ENCODE measurements at regions not wholly inside any gene's neighbourhood (a gene's known extent, or its start where the extent isn't known, plus 50 kb on each side); places are given as distances from the start of the nearest gene placed in this dataset.
"Not testable (repeated sequence)": the region's sequence is repeated elsewhere in the genome, so short reads cannot be mapped to it uniquely, and the experiment has no call there.

DNA sequence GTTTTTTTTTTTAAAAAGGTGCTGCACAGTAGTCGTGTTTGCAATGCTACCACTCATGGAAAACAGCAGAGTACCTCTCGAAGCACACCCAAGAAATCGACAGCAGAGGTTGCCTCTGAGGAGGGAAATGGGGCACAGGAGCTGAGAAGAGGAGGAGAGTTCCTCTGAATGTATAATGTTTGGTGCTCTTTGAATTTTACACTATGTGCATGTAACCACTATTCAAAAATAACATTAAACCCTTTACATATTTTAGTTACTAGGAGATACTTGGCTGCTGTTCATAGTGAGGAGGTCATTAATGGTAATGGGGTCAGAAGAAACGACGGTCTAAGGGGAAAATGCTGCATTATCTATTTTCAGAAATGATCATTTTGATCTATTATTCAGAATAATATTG, 129.4 kb upstream of the CLEC14A start:
- DNase-seq (ENCODE audit: low spot score in 2 of 2) (no peak), FAIRE-seq (no peak)

DNA sequence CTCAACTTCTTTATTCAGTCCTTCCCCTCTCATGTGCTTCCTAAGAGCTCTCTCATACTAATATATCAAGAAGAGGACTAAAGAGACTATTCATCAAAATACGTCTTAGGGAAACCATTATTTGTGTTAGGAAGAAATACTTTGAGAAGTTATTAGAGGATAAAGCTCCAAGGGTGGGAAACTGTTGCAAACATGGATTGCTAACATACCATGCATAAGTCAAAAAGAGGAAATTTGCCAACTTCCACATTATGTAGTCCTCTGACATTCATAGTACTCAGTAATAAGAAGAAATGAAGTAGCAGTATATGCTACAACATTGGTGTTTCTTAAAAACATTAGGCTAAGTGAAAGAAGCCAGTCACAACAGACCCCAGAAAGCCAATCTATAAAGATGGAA, 128.8 kb upstream of the CLEC14A start:
- DNase-seq (ENCODE audit: low spot score in 2 of 2): no peak

DNA sequence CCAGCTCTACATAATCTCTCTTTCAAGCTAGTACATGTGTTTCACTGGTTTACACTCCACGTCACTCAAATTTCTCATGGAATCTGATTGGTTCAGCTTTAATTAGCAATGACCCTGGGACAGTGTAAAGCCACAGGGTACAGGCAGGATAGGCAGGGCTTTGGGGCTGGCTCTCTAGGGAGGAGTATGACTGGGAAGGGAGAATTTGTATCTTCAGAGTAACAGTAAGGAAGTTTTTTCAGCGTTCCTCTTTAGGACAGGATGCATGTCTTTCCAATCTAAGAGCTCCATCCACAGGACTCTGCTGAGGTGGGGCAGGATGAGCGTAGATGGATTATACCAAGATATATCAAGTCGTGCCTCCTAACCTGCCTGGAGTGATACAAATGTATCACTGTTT, 112.0 kb upstream of the CLEC14A start:
- FAIRE-seq: no peak
- DNase-seq (ENCODE audit: low spot score in 2 of 2): no peak

More for the DNA sequence above, 128.8 kb upstream of the CLEC14A start:
- FAIRE-seq: no peak

DNA sequence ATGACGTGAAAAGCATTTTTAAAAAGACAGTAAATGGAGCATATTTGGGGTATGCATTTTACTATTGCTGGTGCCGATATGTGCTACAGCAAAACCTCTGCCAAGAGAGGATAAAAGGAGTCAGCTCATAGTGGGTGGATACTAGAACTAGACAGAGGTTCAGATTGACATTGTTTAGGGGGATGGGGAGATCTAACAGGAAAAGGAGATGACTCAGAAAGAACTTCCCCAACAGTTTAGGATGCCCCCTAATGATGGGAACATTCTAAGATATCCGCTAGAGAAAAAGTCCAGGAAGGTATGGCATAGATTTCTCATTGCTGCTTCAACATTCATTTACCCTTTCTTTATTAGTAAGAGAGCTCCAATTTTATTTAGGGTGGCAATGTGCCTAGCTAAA, 110.5 kb upstream of the CLEC14A start:
- DNase-seq (ENCODE audit: low spot score in 2 of 2): no peak
- no peak for FAIRE-seq

DNA sequence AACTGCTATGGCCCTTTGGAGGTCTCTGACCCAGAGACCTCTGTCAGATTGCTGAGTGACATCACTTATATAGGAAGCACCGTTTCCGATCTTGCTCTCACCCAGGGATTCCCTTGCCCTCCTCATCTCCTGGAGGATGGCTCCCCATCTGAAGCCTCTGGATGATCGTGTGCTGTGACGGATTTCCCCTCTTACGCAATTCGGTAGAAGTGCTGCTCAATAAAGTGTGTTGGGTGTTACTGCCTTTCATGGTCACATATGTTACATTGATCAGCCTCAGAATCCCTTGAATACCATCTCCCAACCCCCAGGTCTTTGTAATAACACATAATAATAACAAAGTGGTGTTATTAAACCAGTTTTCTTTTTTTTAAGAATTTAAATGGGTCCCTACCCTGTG, 107.3 kb upstream of the CLEC14A start:
- FAIRE-seq (no peak), DNase-seq (ENCODE audit: low spot score in 2 of 2) (no peak)

DNA sequence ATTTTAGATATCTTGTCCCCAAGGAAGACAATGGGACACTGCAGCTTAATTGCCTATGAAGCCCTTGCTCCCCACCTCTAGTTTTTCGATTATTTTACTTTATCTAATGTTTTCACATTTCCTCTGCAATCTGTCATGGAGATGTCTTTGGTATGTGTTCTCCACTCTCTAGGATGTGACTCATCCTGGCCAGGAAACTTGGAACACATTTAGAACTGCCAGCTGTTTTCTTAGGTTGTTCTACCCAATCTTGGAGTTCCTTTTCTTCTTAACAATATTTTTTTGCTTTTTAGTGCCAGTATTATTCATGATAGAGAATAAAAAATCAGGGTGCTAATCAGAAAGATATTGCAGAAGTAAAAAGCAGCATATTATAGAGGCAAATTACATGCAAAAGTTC, 101.7 kb upstream of the CLEC14A start:
- DNase-seq (ENCODE audit: low spot score in 2 of 2): peak in 1 of 2 donors; percentile 18
- no peak for FAIRE-seq

DNA sequence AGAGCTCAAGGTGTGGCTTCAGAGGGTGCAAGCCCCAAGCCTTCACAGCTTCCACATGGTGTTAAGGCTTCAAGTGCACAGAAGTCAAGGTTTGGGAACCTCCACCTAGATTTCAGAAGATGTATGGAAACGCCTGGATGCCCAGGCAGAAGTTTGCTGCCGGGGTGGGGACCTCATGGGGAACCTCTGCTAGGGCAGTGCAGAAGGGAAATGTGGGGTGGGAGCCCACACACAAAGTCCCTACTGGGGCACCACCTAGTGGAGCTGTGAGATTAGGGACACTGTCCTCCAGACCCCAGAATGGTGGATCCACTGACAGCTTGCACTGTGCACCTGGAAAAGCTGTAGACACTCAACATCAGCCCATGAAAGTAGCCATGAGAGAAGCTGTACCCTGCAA, 99.6 kb upstream of the CLEC14A start:
- not testable (repeated sequence) for FAIRE-seq; DNase-seq (ENCODE audit: low spot score in 2 of 2)

DNA sequence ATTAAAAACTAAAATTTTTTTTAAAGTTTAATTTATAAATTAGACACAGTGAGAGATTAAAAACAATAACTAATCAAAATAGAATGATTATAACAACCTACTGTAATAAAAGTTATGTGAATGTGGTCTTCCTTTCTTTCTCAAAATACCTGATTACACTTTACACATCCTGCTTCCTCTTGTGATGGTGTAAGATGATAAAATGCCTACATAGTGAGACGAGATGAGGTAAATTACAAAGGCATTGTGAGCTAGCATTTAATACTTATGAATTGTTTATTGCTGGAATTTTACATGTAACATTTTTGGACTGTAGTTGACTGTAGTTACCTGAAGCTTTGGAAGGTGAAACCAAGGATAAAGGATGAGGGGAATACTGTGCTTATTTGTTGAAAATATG, 94.2 kb upstream of the CLEC14A start:
- no peak for DNase-seq (ENCODE audit: low spot score in 2 of 2)
- peak; percentile 47 for FAIRE-seq

DNA sequence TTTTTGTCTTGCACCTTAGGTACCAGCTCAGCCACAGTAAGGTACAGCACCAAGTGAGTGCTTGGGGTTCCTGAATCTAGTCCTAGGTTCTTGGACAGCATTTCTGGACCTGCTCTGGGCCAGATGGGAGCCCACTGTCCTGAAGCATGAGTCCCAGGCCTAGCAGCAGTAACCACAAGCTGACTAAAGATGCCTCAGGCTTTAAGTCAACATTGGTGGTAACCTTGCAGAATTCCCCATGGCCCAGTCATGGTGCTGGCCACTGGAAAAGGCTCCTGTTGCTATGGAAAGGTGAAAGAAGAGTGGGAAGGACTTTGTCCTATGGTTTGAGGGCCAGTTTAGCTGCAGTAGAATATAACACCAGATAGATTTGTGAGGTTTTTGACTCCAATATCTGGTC, 86.9 kb upstream of the CLEC14A start:
- no peak for FAIRE-seq
- no peak for DNase-seq (ENCODE audit: low spot score in 2 of 2)

DNA sequence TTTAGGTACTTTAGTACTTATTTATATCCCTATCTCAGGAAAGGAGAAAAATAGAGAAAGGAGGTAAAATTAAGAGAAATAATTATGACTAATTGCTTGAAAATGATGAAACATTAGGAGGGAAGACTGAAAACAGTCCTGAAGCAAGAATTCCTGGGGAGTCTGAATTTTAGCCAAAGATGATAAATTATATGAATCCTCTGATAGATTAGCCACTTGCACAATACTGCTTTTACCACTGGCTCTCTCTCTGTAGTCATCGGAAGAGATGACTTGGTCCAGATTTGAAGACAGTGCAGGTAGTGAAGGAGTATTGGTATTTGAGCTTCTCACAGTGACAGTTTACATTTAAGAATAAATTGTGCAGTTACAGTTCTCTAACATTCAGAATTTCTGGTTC, 83.8 kb upstream of the CLEC14A start:
- FAIRE-seq (no peak), DNase-seq (ENCODE audit: low spot score in 2 of 2) (no peak)

DNA sequence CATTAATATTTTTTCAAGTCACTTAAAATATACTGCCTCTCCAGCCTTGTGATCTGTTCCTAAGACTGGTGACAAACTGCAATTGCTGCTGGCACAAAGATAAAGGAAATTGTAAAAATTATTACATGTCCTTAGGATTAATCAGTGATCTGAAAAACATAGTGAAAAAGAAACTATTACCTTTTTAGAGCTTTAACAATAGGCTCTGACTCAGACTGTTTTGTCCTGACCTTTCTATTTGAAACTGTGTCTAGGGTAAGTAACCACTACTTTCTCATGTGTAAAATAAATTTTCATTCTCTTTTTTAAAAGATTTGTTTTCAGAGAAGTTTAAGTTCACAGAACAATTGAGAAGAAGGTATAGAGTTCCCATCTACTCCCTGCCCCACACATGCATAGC, 80.4 kb upstream of the CLEC14A start:
- DNase-seq (ENCODE audit: low spot score in 2 of 2) (no peak), FAIRE-seq (no peak)

DNA sequence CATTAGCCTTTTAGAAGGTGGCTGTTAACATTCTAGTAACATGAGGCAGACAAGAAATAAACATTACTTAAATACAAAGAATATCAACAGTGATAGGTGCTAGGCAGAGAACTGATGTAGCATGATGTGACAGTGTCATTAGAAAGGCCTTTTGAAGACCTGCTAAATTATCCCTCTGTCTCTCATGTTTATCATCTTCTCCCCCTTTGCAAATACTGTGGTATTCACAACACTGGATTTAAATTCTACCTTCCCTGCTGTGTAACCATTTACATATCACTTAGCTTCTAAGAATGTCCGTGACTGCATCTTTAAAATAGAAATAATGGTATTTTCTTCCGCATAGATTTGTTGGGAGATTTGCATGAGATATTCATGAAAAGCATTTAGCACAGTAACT, 74.4 kb upstream of the CLEC14A start:
- DNase-seq (ENCODE audit: low spot score in 2 of 2): no peak
- no peak for FAIRE-seq

DNA sequence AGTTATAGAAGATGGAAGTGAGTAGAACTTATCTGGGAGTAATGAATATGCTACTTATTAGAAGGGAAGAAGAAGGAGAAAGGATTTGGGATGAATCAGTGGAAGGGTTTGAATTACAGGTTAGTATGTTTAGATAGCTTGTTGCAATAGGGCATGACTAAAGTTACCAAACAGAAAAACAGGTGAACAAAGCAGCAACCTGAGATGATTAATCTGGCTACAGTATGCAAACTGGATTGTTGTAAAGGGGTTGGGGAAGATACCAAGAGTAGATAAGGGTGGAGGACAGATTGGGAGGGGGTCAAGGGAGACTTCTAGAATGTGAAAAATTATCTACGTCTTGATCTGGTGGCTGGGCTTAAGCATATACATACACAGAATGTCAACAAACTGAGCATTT, 73.4 kb upstream of the CLEC14A start:
- DNase-seq (ENCODE audit: low spot score in 2 of 2) (no peak), FAIRE-seq (no peak)

DNA sequence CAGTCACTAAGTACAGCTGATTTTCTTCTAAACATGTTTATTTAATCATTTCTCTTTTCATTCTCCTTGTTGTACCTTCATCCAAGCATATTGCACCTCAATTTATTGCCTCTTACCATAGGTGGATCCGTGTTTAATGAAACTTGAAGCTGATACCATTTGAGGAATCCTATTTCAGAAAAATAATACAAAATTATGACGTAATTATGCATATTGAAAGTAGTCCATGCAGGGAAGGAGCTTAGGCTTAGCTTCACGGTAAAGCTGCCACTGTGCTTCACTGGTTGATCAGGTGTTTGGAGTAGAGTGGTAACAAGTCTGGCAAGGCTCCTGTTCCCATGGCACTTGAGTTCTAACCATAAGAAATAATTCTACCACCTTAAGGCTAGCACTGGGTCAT, 61.0 kb upstream of the CLEC14A start:
- FAIRE-seq: no peak
- DNase-seq (ENCODE audit: low spot score in 2 of 2): no peak

DNA sequence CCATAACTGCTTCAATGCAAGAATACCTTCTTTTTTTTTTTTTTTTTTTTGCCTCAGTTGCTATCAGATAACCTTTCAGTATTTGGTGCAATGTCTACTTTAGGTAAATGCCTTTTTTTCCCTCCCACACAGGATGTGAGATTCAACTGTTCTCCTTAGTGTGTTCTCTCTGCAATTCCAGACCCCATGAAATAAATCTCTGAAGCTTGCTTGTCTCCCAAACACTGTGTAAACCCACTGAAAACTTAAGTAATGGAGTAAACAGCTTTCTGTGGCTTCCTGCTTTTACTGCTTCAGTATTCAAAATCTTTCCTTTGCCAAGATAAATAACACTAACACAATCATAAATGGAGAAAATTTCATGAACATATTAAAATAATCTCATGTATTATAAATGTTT, 55.8 kb upstream of the CLEC14A start:
- DNase-seq (ENCODE audit: low spot score in 2 of 2) (no peak), FAIRE-seq (no peak)

DNA sequence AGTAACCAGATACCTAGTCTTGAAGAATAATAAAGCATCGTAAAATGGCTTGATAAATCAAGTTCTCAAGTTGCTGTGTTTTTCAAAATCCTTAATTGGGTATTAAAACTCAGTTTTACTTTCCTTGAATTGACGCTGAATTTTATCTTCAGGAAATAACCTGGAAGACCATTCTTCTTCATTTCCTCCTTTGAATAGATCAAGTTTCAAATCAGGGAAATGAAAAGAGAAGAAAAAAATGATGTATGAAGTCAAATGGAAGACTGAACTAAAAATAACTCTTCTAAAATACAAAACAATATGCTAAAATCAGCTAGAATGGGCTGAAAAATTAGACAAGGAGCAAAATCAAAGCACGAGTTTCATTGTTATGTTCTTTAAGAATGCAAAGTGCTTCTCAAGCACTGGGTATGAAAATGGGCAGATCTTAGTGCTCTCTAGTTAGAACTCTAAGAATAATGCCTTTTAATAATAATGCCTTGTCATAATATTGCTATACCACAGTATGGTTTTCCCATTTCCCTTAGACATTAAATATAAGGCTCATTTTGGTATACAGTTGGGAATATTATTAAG, 54.6 kb upstream of the CLEC14A start:
- no peak for FAIRE-seq
- DNase-seq (ENCODE audit: low spot score in 2 of 2): no peak

DNA sequence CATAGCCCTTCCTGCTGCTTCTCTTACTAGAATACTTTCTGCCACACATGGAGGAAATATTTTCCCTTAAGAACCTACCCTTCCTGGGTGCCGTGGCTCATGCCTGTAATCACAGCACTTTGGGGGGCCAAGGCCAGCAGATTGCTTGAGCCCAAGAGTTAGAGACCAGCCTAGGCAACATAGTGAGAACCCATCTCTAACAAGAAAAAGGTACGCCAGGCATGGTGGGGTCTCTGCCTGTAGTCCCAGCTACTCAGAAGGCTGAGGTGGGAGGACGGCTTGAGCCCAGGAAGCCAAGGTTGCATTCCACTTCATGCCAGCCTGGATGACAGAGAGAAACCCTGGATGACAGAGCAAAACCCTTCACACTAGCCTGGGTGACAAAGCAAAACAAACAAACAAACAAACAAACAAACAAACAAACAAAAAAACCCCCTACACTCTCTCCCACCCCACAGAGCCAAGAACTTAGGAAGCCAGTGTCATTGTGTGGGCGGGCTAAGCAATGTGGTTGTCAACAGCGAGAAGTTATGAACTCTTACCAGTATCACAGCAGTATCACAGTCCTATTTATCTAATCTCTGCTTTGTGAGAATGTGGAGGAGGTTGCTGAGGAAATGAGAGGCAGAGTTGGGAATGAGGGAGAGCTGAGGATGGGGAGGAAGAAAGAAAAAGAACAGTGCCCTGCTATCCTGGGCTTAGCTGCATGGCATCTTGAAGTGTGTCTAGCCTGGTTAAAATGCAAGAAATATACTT, 53.8 kb upstream of the CLEC14A start:
- FAIRE-seq (no peak), DNase-seq (ENCODE audit: low spot score in 2 of 2) (no peak)
